Smooth muscle cell (in vitro differentiated cells): ENCODE measurements at regions not wholly inside any gene's neighbourhood (a gene's known extent, or its start where the extent isn't known, plus 50 kb on each side); places are given as distances from the start of the nearest gene placed in this dataset.

Experiments used
- DNase-seq: peaks from one replicate; lab custom pipeline; 2025; ENCODE audit not compliant: unreplicated experiment; lab: John Stamatoyannopoulos, UW
- H2AFZ ChIP-seq: fragments of 200-600 bp; sonication (generic); 2 replicates; pipeline ENCODE4 v1.6.0; 2016; ENCODE audit warnings: antibody characterized with exemption, low read depth, mild to moderate bottlenecking
- H3F3A ChIP-seq: fragments of 200-600 bp; sonication (generic); 2 replicates; pipeline ENCODE4 v1.6.0; 2017; ENCODE audit warnings: antibody characterized with exemption, low read depth
- H3K27ac ChIP-seq: fragments of 200-600 bp; sonication (generic); 2 replicates; pipeline ENCODE4 v1.5.1; 2016; ENCODE audit warnings: low read depth, mild to moderate bottlenecking
- H3K27me3 ChIP-seq: fragments of 200-600 bp; sonication (generic); 2 replicates; pipeline ENCODE4 v1.6.1; 2016; ENCODE audit warnings: low read depth, mild to moderate bottlenecking
- H3K36me3 ChIP-seq: fragments of 200-600 bp; sonication (generic); 2 replicates; pipeline ENCODE4 v1.5.1; 2016; ENCODE audit warnings: low read depth
- H3K4me1 ChIP-seq: fragments of 200-600 bp; sonication (generic); 2 replicates; pipeline ENCODE4 v1.5.1; 2016; ENCODE audit warnings: low read depth
- H3K4me2 ChIP-seq: fragments of 200-600 bp; sonication (generic); 2 replicates; pipeline ENCODE4 v1.6.0; 2016; ENCODE audit warnings: mild to moderate bottlenecking
- H3K4me3 ChIP-seq: fragments of 200-600 bp; sonication (generic); 2 replicates; pipeline ENCODE4 v1.5.1; 2016; ENCODE audit warnings: mild to moderate bottlenecking
- H3K79me2 ChIP-seq: fragments of 200-600 bp; sonication (generic); 2 replicates; pipeline ENCODE4 v1.6.0; 2016; ENCODE audit warnings: low read depth, mild to moderate bottlenecking
- H3K9ac ChIP-seq: fragments of 200-600 bp; sonication (generic); 2 replicates; pipeline ENCODE4 v1.6.0; 2016; ENCODE audit warnings: low read depth
- H3K9me3 ChIP-seq: fragments of 200-600 bp; sonication (generic); replicated peaks from 2 replicates; pipeline ENCODE4 v1.5.1; 2016; ENCODE audit warnings: low read depth
- H4K20me1 ChIP-seq: fragments of 200-600 bp; sonication (generic); 2 replicates; pipeline ENCODE4 v1.6.0; 2016; ENCODE audit warnings: low read depth
- CTCF ChIP-seq: fragments of 200-600 bp; sonication (generic); IDR thresholded peaks from 2 replicates; pipeline ENCODE4 v1.5.1; 2017; ENCODE audit warnings: borderline replicate concordance, mild to moderate bottlenecking, antibody characterized with exemption; ENCODE audit not compliant: insufficient read depth, poor library complexity, severe bottlenecking
- WGBS: methylation state at CpG from one replicate; pipeline ENCODE4 v1.1.7; 2016; ENCODE audit warnings: low lambda C conversion rate; 5-methylcytosine and 5-hydroxymethylcytosine counted together

GRCh38 chr15:24067733-24068501, 380.8 kb upstream of the NDN start:
- WGBS = 64% methylated on average over 10 of the region's 10 CpGs
- Histone ChIP-seq H3K27me3 (no peaks in the 10 kb centered on the region), H3K79me2 (no peaks in the 10 kb centered on the region), H3F3A (no peaks in the 10 kb centered on the region), H3K4me3 (no peak overlapping the region), H3K36me3 (no peaks in the 10 kb centered on the region), H3K4me2 (no peak overlapping the region), H4K20me1 (no peaks in the 10 kb centered on the region), H2AFZ (no peak overlapping the region), H3K27ac (no peak overlapping the region), H3K9ac (no peak overlapping the region), H3K4me1 (no peaks in the 10 kb centered on the region), H3K9me3 (peaks cover 7% of the 10 kb centered on the region)
- TF ChIP-seq CTCF = no peak
- DNase-seq = no peak

GRCh38 chr15:24075420-24076089, 388.4 kb upstream of the NDN start:
- no peak overlapping the region for H3K4me2 ChIP-seq
- H4K20me1 ChIP-seq = no peaks in the 10 kb centered on the region
- no peak overlapping the region for H3K4me3 ChIP-seq
- H3K36me3 ChIP-seq = no peaks in the 10 kb centered on the region
- WGBS = 73% methylated on average over 2 of the region's 2 CpGs
- no peaks in the 10 kb centered on the region for H3K27me3 ChIP-seq
- no peak for TF ChIP-seq CTCF
- H3K9ac ChIP-seq = no peak overlapping the region
- no peak overlapping the region for H3K27ac ChIP-seq
- no peak for DNase-seq
- no peaks in the 10 kb centered on the region for H3F3A ChIP-seq
- no peaks in the 10 kb centered on the region for H3K4me1 ChIP-seq
- H3K79me2 ChIP-seq = no peaks in the 10 kb centered on the region
- no peaks in the 10 kb centered on the region for H3K9me3 ChIP-seq
- H2AFZ ChIP-seq = no peak overlapping the region

- Histone ChIP-seq H3K9me3 (no peaks in the 10 kb centered on the region), H3K36me3 (no peaks in the 10 kb centered on the region), H4K20me1 (no peaks in the 10 kb centered on the region), H3K79me2 (no peaks in the 10 kb centered on the region), H3K9ac (no peak overlapping the region), H3K27ac (no peak overlapping the region), H3F3A (no peaks in the 10 kb centered on the region), H3K4me3 (no peak overlapping the region), H3K4me1 (no peaks in the 10 kb centered on the region), H3K27me3 (no peaks in the 10 kb centered on the region), H3K4me2 (no peak overlapping the region), H2AFZ (no peak overlapping the region)
- WGBS = 65% methylated on average over 1 of the region's 1 CpG
- TF ChIP-seq CTCF = no peak
- DNase-seq = no peak
These were observed 389.1 kb upstream of the NDN start for GRCh38 chr15:24076090-24076784.
